ENCODE measurements at regions not wholly inside any gene's neighbourhood (a gene's known extent, or its start where the extent isn't known, plus 50 kb on each side); places are given as distances from the start of the nearest gene placed in this dataset.
"Not testable (repeated sequence)": the region's sequence is repeated elsewhere in the genome, so short reads cannot be mapped to it uniquely, and the experiment has no call there.

DNA sequence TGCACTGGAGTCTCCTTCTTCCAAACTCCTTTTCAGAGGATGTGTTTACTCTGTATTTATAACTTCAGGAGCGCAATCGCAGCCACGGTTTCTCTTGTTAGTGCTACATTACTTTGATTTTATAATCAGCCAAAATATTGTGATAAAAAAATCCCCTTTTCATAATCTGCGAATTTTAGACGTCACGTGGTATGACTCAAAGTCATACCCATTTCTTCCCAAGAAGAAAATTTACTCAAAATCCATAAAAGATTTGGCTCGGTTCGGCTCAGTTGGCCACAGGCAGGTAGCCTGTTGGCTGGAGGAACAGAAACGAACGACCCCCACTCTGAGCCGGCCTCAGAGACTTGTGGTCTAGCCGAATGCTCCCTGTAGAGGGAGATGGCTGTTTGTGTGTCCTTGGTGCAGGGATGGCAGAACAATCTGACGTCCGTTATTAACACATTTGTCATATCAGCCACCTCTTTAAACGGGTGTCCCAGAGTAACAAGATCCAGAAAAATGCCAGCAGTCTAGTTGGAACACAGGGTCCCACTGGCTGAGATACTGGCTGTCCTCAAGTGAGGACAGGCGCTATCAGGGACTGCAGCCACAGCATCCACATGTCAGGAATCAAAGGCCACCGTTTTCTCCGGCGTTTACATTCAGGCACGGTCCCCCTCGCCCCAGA lies 247.6 kb downstream of the DLL1 start:
- DNase-seq (ENCODE audit: low spot score): no peak

DNA sequence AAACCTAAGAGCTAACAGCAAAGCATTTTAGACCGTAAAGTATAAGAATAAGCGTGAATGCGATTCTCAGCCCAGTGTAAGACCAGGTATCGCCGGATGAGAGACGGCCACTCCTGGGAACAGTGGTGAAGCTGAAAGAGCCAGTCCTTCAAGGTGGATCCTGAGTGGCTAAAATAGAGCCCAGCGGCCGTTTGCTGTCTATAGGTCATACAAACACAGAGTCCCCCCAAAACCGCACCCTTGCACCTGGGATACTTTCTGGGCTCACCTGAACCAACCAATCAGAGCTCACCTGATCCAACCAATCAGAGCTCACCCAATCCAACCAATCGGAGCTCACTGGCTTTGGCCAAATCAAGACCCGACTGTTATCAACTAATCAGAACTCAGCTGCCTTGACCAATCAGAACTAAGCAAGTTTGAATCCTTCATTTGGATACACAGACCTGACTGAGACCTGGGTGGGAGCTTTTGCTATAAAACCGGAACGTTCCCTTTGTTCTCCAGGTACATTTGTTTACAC lies 248.2 kb downstream of the DLL1 start:
- no peak for DNase-seq (ENCODE audit: low spot score)

DNA sequence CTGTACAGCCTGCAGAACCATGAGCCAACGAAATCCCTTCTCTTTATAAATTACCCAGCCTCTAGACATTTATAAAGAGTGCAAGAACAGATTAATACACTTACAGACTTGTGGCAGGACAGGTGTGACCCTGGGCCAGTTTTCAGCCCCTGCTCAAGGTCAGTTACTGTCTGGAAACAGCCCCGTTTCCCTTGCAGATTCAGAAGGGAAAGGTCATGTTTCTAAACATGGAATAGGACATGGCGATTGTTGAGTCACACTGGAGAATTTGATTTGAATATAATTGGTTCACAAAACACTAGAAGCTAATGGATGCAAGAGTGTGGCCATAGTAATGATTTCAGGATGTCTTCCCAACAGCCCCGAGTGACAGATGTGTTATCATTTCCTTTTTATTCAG lies 248.8 kb downstream of the DLL1 start:
- no peak for DNase-seq (ENCODE audit: low spot score)

DNA sequence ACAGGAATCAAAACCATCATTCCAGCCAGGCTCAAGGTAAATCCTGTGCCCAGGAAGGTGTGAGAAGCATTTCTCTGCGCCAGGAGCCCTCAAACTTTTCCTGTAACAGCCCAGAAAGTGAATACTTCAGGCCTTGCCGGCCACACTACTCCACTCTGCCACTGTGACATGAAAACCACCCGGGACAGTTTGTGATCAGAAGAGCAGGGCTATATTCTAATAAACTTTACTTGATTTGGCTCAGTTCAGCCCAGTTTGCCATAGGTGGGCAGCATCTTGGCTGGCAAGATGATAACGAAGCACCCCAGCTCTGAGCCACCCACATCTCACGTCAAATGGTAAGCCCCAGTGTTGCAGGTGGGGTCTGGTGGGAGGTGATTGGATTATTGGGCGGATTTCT lies 249.4 kb downstream of the DLL1 start:
- no peak for DNase-seq (ENCODE audit: low spot score)

DNA sequence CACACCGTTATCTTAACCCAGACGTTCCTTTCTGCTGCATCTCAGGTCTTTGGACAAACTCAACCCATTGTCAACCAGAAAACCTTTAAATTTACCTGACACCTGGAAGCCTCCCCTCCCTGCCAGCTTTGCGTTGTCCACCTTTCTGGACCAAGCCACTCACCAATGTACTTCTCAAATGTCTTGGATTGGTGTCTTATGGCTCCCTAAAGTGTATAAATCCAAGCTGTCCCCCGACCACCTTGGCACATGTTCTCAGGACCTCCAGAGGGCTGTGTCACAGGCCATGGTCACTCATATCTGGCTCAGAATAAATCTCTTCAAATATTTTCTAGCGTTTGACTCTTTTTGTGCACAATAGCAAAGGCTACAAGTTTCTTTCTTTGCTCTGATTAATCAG lies 250.0 kb downstream of the DLL1 start:
- DNase-seq (ENCODE audit: low spot score): no peak

DNA sequence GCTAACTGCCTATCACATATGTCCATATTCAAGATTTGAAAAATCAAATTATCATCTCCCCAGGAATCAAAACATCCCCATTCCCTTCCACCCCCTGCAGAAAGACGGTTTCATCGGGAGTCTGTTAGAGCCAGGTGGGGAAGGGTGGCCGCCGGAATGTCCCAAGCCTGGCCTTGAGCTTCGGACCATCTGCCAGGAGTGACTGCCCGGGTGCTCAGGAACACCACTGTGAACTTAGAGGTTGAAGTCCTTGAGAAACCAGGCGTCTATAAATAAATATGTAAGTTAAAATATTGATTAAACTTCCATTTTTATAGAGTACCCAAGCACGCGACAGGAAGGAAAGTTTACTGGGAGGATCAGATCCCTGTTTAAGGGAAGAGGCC lies 250.8 kb downstream of the DLL1 start:
- DNase-seq (ENCODE audit: low spot score): no peak

DNA sequence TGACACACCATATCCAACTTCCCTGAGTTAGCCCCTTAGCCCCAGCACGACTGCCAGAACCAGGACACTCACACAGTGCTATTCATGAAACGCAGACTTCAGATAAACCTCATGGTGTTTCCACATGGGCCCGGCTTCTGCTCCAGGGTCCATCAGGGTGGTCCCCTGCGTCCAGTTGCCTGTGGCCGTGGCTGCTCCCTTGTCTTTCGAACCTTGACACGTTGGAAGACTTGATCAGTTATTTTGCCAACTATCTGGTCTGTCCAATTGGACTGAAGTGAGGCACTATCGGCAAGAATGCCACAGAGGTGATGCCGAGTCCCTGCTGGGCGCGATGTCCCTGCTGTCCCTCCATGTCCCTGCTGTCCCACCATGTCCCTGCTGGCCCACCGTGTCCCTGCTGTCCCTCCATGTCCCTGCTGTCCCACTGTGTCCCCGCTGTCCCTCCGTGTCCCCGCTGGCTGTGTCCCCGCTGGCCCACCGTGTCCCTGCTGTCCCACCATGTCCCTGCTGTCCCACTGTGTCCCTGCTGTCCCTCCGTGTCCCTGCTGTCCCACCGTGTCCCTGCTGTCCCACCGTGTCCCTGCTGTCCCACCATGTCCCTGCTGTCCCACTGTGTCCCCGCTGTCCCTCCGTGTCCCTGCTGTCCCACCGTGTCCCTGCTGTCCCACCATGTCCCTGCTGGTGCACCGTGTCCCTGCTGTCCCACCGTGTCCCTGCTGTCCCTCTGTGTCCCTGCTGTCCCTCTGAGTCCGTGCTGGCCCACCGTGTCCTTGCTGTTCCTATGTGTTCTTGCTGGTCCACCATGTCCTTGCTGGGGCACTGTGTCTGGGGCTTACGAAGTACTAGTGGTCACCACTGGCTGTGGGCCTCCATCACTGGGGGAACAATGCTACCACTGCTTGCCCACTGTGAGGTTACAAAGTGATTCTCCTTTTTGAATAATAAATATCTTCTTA lies 251.4 kb downstream of the DLL1 start:
- DNase-seq (ENCODE audit: low spot score): no peak

DNA sequence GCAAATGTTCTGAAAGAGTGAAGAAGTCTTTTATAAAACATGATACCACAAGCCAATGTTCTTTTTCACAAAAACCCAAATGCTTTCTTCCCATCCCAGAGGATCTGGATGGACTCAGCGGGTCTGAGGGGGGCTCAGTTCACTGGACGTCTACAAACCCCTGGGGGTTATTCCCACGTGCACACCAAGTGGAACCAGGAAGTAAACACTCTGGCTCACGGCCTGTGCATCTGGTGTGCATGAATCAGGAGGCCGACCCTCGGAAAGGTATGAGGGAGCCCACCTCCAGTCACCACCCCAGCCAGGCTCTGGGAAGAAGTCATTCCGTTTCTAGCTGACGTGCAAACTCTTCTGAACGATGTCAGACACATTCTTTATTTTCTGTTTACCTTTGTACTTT lies 252.2 kb downstream of the DLL1 start:
- no peak for DNase-seq (ENCODE audit: low spot score)

DNA sequence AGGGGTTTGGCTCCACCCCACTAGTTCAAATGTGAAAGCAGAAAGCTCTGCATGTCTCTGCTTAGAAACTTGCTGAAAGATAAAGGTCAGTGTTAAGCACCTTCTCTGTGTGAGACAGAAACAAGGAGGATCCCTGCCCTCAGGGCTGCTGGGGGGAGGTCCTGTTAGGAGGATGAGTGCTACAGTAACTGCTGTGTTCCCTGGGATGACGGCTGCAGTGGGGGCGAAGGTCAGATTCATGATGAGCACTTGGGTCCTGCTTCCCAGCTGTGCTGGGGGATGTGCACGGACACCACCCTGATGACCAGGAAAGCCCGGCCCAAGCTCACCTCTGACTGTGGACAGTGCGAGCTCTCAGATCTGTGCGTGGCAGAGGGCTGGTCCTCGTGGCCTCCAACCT lies 252.6 kb downstream of the DLL1 start:
- no peak for DNase-seq (ENCODE audit: low spot score)

DNA sequence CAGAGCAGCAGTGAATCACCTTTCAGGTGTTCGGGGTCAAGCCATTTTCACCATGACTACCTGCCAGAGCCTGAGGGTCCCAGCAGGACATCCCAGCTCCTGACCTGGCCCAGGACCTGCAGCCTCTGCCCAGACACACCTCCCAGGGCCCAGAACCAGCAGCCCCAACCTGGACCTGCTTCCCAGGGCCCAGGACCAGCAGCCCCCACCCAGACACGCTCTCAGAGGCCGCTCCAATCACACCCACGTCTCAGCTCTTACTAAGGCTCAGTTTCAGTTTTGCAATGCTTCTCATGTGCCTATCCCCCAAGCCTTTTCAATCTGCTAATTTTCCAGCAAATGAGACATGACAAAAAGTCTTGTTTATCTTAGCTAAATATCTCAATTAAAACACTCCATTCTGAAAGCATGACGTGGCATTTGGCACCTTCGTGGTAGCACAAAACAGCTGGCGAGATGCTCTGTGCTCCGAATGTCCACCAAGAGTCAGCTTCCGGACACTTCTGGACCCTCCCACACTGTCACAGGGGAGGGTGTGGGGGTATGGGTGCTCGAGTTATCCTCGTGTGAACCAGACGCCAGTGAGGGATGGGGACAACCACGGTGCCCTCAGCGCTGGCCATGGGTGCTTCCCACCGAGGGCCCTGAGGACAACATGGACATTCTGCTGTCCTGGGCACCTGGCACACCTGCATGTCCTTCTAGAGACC lies 253.2 kb downstream of the DLL1 start:
- DNase-seq (ENCODE audit: low spot score): no peak

DNA sequence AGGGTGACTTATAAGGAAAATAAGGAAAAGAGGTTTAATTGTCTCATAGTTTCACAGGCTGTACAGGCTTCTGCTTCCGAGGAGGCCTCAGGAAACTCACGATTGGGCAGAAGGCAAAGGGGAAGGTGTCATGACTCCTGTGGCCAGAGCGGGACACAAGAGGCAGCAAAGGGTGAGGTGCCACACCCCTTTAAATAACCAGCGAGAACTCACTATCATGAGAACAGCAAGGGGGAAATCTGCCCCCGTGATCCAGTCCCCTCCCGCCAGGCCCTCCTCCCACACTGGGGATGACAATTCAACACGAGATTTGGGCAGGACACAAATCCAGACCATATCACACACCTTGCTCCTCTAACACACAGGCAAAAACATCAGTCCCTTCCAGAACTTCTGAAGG lies 254.0 kb downstream of the DLL1 start:
- DNase-seq (ENCODE audit: low spot score): no peak

DNA sequence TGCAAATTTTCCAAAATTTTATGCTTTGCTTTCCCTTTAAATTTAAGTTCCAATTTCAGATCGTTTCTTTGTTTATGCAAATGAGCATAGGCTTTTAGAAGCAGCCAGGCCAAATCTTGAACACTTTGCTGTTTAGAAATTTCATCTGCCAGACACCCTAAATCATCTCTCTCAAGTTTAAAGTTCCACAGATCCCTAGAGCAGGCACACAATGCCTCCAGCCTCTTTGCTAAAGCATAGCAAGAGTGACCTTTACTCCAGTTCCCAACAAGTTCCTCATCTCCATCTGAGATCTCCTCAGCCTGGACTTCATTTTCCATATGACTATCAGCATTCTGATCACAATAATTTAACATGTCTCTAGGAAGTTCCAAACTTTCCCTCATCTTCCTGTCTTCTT lies 254.5 kb downstream of the DLL1 start:
- not testable (repeated sequence) for DNase-seq (ENCODE audit: low spot score)

DNA sequence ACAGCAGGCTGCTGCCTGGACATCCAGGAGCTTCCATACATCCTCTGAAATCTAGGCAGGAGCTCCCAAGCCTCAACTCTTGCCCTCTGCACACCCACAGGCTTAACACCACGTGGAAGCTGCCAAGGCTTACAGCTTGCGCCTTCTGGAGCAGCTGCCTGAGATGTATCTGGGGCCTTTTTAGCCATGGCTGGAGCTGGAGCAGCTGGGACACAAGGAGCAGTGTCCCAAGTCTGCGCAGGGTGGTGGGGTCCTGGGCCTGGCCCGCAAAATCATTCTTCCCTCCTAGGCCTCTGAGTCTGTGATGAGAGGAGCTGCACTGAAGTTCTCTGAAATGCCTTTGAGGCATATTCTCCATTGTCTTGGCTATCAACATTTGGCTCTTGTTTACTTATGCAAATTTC lies 255.0 kb downstream of the DLL1 start:
- no peak for DNase-seq (ENCODE audit: low spot score)

DNA sequence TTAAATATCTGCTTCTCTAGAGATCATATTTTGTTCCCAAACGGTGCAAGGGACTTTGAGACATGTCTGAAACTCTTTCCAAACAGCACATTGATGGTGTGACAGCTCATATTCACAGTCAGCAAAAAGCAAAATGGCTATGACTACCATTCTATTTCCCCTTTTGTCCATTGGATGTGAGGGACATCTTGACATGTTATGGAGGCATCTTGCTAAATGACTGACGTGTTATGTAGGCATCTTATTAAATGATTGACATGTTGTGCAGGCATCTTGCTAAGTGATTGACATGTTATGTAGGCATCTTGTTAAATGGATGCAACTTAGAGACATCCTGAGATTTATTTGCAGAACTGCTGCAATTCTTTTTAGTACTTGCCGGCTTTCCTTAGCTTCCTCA lies 255.8 kb downstream of the DLL1 start:
- DNase-seq (ENCODE audit: low spot score): no peak

DNA sequence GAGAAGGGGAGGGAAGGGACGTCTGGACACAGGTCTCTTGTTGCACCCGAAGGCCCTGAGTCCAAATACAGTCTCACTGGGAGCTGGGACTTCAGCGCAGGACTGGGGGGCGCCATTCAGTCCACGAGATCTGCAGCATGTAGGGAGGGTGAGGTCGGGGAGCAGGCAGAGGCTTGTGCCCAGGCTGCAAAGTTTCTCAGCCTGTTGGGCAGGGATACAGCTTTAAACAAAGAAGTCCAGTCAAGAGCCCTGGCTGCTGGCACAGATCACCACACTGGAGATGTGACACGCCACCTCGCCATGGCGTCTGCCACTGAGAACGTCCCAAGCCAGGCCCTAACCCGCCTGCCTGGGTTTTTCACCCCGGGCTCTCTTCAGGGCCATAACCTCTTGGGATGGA lies 256.6 kb downstream of the DLL1 start:
- no peak for DNase-seq (ENCODE audit: low spot score)

DNA sequence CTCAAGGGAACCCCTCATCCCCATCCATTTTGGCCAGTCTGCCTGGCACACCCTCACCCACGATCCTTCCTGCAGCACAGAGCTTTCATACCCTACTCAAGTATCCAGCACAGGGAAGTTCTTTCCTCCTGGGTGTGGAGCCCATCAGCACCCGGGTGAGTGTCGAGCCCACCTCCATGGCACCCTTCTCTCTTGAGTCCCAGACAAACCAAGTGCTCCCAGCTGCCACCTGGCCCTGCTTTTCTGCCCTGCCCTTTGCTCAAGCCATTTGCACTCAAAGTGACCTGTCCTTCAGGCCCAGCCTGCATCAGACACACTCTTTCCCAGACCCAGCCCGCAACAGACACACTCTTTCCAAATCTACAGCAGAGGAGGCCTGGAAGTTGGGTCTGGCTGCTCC lies 257.2 kb downstream of the DLL1 start:
- DNase-seq (ENCODE audit: low spot score): no peak

DNA sequence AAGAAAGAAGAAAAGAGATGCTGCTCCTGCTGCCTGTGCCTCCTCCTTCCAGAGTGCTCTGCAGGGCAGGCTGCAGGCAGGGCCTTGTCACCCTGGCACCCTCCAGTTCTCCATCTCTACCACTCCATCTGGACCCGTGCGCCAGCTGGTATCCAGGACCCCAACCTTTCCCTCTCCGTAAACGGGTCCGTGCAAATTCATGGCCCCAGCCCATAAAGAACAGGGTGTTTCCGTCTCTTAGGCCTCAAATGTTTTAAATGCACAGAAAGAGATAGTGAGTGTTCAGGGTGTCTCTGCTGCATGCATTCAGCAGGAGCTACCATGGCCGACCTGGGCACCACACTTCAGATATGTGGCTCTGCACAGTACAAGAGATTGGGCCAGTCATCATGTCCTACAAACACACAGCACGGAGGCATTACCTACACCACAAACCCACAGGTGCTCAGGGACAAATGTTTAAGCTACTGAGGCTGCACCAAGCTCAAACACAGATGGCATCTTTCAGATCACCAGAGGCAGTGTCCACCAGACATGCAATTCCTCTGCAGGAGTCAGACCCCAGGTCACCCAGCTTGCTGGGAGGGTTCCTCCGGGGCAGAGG lies 258.1 kb downstream of the DLL1 start:
- no peak for DNase-seq (ENCODE audit: low spot score)

DNA sequence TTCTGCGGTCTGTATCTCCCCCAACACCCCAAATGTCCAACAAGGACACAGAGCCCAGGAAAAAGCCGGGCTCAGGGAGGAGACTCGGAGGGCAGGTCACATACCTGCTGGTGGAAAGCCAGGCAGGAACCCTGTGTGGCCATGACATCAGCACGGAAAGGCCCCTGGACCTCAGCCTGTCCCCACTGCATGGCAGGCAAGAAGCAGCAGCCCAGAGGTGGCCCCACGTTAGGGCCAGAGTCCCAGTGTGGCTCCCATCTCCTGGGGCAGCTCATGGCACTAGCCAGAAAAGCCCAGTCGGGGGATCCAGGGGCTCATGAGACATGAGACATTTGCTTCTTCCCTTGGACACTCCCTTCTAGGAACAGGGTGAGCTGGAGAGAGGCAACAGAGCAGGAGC lies 258.7 kb downstream of the DLL1 start:
- DNase-seq (ENCODE audit: low spot score): no peak

DNA sequence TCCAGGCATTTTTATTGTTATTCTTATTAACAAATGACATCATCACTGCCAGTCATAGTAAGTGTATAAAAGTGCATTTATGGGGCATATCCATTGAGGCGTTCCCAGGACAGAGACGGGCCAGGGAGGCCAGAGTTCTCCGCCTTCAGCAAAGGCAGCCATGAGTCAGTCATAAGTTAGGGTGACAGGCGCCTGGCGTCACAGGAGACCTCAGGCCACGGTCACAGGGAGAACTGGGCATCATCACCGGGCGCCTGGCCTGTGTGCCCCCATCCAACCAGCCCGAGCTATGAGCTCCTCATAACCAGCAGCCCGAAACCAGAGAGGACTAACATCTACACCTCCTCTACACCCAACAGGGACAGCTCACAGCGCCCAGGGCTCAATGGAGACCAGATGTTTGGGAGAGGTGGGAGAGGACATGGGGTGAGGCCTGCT lies 259.2 kb downstream of the DLL1 start:
- no peak for DNase-seq (ENCODE audit: low spot score)

DNA sequence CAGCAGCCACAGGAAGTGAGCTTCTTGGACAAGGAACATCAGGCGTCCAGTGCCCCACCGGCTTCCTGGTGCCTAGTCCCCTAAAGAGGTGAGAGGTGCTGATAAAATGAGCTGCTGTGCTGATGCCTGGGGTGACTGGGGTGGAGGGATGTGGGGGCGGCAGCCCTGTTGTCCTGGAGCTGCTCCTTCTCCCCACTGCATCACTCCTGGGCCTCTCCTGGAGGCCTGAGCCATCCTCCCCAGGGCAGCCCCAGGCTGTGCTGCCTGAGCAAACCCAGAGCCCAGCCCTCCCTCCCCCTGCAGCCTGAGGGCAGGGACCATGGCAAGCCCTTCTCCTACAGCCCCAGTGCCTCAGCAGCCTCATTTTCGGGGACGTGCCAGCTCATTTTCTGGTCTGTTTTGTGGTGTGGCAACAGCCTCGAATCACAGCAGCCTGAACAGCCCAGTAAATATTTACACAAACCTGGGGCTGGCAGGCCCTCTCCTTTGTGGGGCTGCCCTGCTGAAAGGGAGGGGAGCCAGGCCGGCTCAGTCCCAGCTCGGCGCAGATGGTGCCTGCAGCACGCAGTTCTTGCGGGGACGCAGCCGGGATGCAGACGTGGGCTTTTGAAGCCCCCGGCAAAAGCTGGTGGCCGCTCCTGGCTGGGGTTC lies 259.9 kb downstream of the DLL1 start:
- DNase-seq (ENCODE audit: low spot score): no peak

DNA sequence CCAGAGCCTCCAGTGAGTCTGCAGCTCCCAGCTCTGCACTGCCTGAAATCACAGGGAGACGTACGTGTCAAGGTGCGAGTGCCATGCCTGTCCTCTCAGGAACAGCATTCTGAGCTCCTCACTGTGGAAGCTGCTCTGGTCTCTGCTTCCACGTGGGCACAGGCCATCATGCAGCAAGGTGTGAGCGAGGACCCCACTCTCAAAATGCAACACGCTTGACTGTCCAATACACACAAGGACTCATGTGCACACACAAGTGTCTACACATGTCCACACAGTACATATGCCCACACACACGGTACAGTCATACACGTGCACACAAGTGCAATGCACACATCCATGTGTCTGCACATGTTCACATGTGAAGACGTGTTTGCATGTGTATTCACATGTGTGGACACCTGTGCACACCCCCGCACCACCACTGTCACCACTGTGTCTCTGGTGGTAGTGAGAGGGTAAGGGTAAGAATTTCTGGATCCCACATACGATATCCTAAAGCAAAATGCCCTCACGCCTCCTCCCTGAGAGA lies 260.5 kb downstream of the DLL1 start:
- DNase-seq (ENCODE audit: low spot score): no peak

All from hematopoietic multipotent progenitor cell treated with erythropoietin and hydrocortisone succinate and interleukin-3 and kit ligand, for 17 days (in vitro differentiated cells).